Omental fat pad (tissue), 3 donors: ENCODE measurements at regions not wholly inside any gene's neighbourhood (a gene's known extent, or its start where the extent isn't known, plus 50 kb on each side); places are given as distances from the start of the nearest gene placed in this dataset.

Experiments
- ATAC-seq: fragments of 150-250 bp; one replicate; pipeline ENCODE4 v1.9.1; 2016; ENCODE audit warnings: mild to moderate bottlenecking, moderate library complexity; ENCODE audit not compliant: low FRiP score
- DNase-seq: peaks from one replicate; pipeline ENCODE4 v3.0.0-alpha.2; 2019; ENCODE audit warnings: low spot score
- CTCF ChIP-seq, 3 donors: fragments of 450-650 bp; IDR thresholded peaks; one replicate each; pipeline ENCODE4 v1.5.1; 2016 to 2017; ENCODE audit warnings: antibody characterized with exemption in 3 of 3, mild to moderate bottlenecking in 3 of 3, moderate library complexity in 2 of 3

GRCh38 chr5:99004960-99005359, 76.2 kb upstream of the CHD1 start:
- ATAC-seq (no peak), DNase-seq (no peak)
- no peak for TF ChIP-seq CTCF (IDR thresholded peaks at IDR 0.05)

- no peak for TF ChIP-seq CTCF (IDR thresholded peaks at IDR 0.05)
- ATAC-seq (no peak), DNase-seq (no peak)
Measured at GRCh38 chr5:99000876-99001275, 72.1 kb upstream of the CHD1 start.

GRCh38 chr5:99000221-99000620, 71.4 kb upstream of the CHD1 start:
- no peak for DNase-seq
- TF ChIP-seq CTCF (IDR thresholded peaks at IDR 0.05), result no peak
- no peak for ATAC-seq

GRCh38 chr5:98999631-99000030, 70.8 kb upstream of the CHD1 start:
- ATAC-seq (no peak), DNase-seq (no peak)
- TF ChIP-seq CTCF (IDR thresholded peaks at IDR 0.05), result no peak

- no peak for TF ChIP-seq CTCF (IDR thresholded peaks at IDR 0.05)
- no peak for DNase-seq
- ATAC-seq, result no peak
Measured at GRCh38 chr5:98997000-98997399, 68.2 kb upstream of the CHD1 start.

- no peak for TF ChIP-seq CTCF (IDR thresholded peaks at IDR 0.05)
- no peak for DNase-seq
- no peak for ATAC-seq
Measured at GRCh38 chr5:98994611-98995010, 65.8 kb upstream of the CHD1 start.

- ATAC-seq, result no peak
- TF ChIP-seq CTCF (IDR thresholded peaks at IDR 0.05), result no peak
- DNase-seq, result no peak
Measured at GRCh38 chr5:98993512-98993911, 64.7 kb upstream of the CHD1 start.
